ENCODE measurements at regions not wholly inside any gene's neighbourhood (a gene's known extent, or its start where the extent isn't known, plus 50 kb on each side); places are given as distances from the start of the nearest gene placed in this dataset.

DNA sequence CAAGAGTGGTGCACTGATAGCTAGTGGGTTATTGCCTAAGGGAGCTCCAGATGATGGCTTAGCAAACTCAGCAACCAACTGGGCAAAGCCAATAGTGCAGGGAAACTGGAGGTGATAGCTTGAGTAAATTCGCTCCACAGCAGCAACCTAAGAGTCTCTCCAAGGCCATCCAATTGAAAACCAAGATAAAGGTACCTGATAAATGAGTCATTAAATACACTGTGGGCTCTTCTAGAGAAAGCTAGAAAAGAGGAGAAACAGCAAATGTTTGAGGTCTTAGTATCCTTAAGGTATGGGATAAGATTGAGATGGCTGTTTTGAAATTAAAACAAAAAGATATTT, 197.8 kb upstream of the ERBB4 start:
- no peak overlapping the region for H3K4me3 ChIP-seq (ENCODE audit: low read depth, low read length)
- TF ChIP-seq, protein P1, sequence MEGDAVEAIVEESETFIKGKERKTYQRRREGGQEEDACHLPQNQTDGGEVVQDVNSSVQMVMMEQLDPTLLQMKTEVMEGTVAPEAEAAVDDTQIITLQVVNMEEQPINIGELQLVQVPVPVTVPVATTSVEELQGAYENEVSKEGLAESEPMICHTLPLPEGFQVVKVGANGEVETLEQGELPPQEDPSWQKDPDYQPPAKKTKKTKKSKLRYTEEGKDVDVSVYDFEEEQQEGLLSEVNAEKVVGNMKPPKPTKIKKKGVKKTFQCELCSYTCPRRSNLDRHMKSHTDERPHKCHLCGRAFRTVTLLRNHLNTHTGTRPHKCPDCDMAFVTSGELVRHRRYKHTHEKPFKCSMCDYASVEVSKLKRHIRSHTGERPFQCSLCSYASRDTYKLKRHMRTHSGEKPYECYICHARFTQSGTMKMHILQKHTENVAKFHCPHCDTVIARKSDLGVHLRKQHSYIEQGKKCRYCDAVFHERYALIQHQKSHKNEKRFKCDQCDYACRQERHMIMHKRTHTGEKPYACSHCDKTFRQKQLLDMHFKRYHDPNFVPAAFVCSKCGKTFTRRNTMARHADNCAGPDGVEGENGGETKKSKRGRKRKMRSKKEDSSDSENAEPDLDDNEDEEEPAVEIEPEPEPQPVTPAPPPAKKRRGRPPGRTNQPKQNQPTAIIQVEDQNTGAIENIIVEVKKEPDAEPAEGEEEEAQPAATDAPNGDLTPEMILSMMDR (IDR thresholded peaks at IDR 0.05; ENCODE audit: insufficient read depth, low read depth, low read length): no peak
- DNase-seq (ENCODE audit: low read depth): no peak

DNA sequence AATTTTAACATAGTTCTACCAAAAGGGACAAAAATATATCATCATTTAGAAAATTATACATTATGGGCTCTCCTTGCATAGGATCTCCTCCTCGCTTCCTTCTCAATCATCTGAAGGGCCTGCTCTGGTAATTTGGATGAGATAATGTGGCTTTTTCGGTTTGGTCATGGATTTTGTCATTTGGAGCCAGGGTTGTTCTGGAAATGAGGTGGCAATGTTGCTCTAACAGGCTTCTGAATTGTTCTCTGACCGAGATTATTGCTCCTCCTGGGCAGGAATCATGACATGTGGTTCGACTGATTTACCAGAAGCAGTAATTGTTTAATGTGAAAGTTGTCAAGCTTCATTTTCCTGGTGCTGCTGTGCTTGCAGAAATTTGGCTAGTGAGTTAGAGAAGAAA, 194.7 kb upstream of the ERBB4 start:
- H3K4me3 ChIP-seq (ENCODE audit: low read depth, low read length): no peak overlapping the region
- no peak for DNase-seq (ENCODE audit: low read depth)
- TF ChIP-seq, protein P1 (IDR thresholded peaks at IDR 0.05; ENCODE audit: insufficient read depth, low read depth, low read length): no peak

DNA sequence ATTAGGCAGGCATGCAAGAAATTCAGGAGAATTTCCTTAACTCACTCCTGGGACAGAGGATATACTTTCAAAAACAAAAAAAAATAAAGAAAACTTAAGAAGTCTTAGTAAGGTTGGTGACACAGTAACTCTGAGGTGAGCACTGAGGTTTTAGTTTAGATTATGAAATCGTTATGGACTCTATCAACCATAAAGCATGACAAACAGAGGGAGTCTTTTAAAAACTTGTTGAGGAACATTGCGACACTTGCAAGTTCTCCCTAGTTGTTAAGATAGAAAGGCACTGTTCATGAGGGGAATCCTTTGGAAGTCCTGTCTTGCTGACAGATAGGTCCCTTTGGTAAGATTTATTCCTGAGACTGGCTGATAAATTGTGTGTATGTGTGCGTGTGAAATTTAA, 194.3 kb upstream of the ERBB4 start:
- peak; percentile 62 for DNase-seq (ENCODE audit: low read depth)

DNA sequence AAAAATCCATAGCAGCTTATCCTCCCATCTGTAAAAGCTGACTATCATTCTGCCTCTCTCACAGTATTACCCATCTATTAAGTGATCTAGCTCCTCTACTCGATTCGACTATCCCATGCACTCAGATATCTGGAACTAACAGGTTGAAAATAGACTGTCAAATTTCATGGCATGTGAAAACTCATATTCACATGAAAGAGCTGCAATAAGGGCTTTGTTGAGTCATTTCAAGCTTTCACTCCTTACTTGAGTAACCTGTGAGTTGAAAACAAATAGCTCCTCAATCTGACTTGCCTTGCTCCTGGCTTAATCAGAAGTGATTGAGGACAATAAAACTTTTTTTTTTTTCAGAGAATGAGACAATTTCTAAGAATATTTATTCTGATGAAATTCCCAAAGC, 192.4 kb upstream of the ERBB4 start:
- TF ChIP-seq, protein P1 (IDR thresholded peaks at IDR 0.05; ENCODE audit: insufficient read depth, low read depth, low read length): no peak
- DNase-seq (ENCODE audit: low read depth): no peak
- no peak overlapping the region for H3K4me3 ChIP-seq (ENCODE audit: low read depth, low read length)

More for the DNA sequence above, 194.3 kb upstream of the ERBB4 start:
- no peak overlapping the region for H3K4me3 ChIP-seq (ENCODE audit: low read depth, low read length)
- TF ChIP-seq, protein P1 (IDR thresholded peaks at IDR 0.05; ENCODE audit: insufficient read depth, low read depth, low read length): no peak

DNA sequence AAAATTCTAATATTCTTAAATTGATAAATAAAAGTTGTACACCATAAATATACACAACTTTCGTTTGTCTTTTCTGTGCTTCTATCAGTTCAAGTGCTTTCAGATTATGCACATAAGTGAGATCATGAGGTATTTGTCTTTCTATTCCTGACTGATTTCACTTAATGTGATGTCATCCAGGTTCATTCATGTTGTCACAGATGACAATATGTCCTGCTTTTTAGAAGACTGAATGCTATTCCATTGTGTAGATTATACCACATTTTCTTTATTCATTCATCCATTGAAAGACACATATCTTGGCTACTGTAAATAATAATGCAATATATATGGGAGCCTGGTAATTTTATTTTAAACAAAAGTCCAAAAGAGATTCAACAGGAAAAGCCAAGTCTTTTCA, 190.1 kb upstream of the ERBB4 start:
- TF ChIP-seq, protein P1 (IDR thresholded peaks at IDR 0.05; ENCODE audit: insufficient read depth, low read depth, low read length): no peak
- H3K4me3 ChIP-seq (ENCODE audit: low read depth, low read length): no peak overlapping the region
- no peak for DNase-seq (ENCODE audit: low read depth)

DNA sequence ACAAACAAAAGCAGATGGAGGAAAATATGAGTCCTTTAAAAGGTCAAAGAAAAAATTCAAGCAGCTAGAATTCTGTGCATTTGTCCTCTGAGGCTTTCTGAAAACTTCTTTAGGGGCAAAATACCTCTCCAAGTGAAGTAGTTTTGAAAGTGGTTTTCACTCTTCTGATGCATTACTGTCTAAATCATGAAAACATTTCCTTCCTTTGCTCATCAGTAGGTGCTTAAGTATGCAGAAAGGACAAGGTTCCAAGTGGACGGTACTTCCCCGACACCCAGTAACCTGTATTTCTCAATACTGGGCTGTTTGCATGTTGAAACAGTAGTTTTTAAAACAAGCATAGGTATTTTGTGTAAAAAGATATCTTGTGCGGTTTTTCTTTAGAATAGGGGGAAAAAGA, 189.1 kb upstream of the ERBB4 start:
- no peak overlapping the region for H3K4me3 ChIP-seq (ENCODE audit: low read depth, low read length)
- TF ChIP-seq, protein P1 (IDR thresholded peaks at IDR 0.05; ENCODE audit: insufficient read depth, low read depth, low read length): no peak
- peak; percentile 6 for DNase-seq (ENCODE audit: low read depth)

DNA sequence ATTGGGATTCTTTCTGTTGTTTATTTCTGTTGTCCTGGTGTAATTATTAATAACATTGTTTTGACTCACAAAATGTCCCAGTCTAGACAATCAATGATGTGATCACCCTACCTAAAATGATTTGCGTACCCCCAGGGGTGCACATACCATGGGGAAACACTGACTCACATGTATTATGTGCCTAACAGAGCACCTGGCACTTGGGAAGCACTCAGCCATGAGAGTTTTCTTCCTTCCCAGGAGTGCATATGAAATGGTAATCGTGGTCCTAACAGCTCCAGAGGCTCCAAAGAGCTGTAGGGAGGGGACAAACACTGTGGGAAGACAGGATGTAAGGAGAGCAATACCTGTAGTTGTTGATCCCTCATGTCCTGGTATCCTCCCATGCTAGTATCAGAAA, 187.8 kb upstream of the ERBB4 start:
- TF ChIP-seq, protein P1 (IDR thresholded peaks at IDR 0.05; ENCODE audit: insufficient read depth, low read depth, low read length): no peak
- H3K4me3 ChIP-seq (ENCODE audit: low read depth, low read length): no peak overlapping the region
- no peak for DNase-seq (ENCODE audit: low read depth)
